ENCODE measurements at regions not wholly inside any gene's neighbourhood (a gene's known extent, or its start where the extent isn't known, plus 50 kb on each side); places are given as distances from the start of the nearest gene placed in this dataset.

- no peak for TF ChIP-seq CTCF (conservative IDR thresholded peaks at IDR 0.05; ENCODE audit: low read length)
- TF ChIP-seq EZH2phosphoT487 (IDR thresholded peaks at IDR 0.05; ENCODE audit: borderline replicate concordance): no peak
These were observed 543.0 kb downstream of the MAFB start for GRCh38 chr20:40146071-40146470.
